H1 (cell line): ENCODE measurements at regions not wholly inside any gene's neighbourhood (a gene's known extent, or its start where the extent isn't known, plus 50 kb on each side); places are given as distances from the start of the nearest gene placed in this dataset.

Source experiments
- CTCF ChIA-PET: fragments of 300-600 bp; sonication (Branson Sonifier 250); formaldehyde crosslinking; loops from one replicate; lab custom pipeline; 2021; ENCODE audit not compliant: partially characterized antibody; lab: Charles Lee
- POLR2A ChIA-PET: fragments of 300-600 bp; sonication (Branson Sonifier 250); formaldehyde crosslinking; loops from one replicate; lab custom pipeline; 2021; ENCODE audit warnings: inconsistent platforms; ENCODE audit not compliant: partially characterized antibody; lab: Charles Lee
- DNase-seq, 2 experiments: peaks; one replicate each; pipeline versions ENCODE4 v3.0.0 to v3.0.0-alpha.2; 2010 to 2022; ENCODE audit warnings: low spot score in 2 of 2, low read depth in 1 of 2, mixed read lengths in 1 of 2
- FAIRE-seq: peaks from 2 replicates; lab custom pipeline; 2011; peaks lifted over from hg19 to GRCh38; lab: Jason Lieb, UNC
- H2AFZ ChIP-seq: 2 replicates; pipeline ENCODE4 v1.8.1; 2012; ENCODE audit warnings: low read length, inconsistent platforms
- H2AK5ac ChIP-seq: 2 replicates; pipeline ENCODE4 v1.6.1; 2013; ENCODE audit warnings: low read depth, low read length
- H2BK120ac ChIP-seq: replicated peaks from 2 replicates; pipeline ENCODE3; 2013; ENCODE audit warnings: low read depth, low read length, inconsistent platforms
- H2BK12ac ChIP-seq: 2 replicates; pipeline ENCODE4 v1.6.1; 2013; ENCODE audit warnings: low read depth, low read length
- H2BK15ac ChIP-seq: 2 replicates; pipeline ENCODE4 v1.6.1; 2013; ENCODE audit warnings: low read length
- H2BK20ac ChIP-seq: 2 replicates; pipeline ENCODE4 v1.6.1; 2013; ENCODE audit warnings: low read length
- H2BK5ac ChIP-seq: 2 replicates; pipeline ENCODE4 v1.6.1; 2013; ENCODE audit warnings: low read depth, low read length
- H3K14ac ChIP-seq: 2 replicates; pipeline ENCODE4 v1.6.1; 2013; ENCODE audit warnings: inconsistent platforms; ENCODE audit not compliant: insufficient read length
- H3K18ac ChIP-seq: 2 replicates; pipeline ENCODE4 v1.6.1; 2013; ENCODE audit warnings: low read length; ENCODE audit errors: extremely low read depth
- H3K23ac ChIP-seq: 2 replicates; pipeline ENCODE4 v1.6.1; 2013; ENCODE audit warnings: inconsistent platforms; ENCODE audit not compliant: insufficient read length
- H3K23me2 ChIP-seq: 2 replicates; pipeline ENCODE4 v1.6.1; 2013; ENCODE audit warnings: low read depth, low read length
- H3K27ac ChIP-seq: 2 replicates; pipeline ENCODE4 v1.6.1; 2011; ENCODE audit warnings: low read depth, low read length, inconsistent platforms
- H3K27me3 ChIP-seq, 4 experiments: replicated peaks in 1 of 4; 1 replicate in 1 of 4; 2 replicates in 3 of 4; pipeline versions ENCODE4 v1.6.1 to v1.8.1; 2011 to 2013; ENCODE audit warnings: low read length in 3 of 4, mild to moderate bottlenecking in 3 of 4, inconsistent platforms in 2 of 4, mixed read lengths in 2 of 4, moderate library complexity in 1 of 4; ENCODE audit not compliant: control insufficient read depth in 3 of 4, insufficient read depth in 3 of 4; ENCODE audit errors: extremely low read depth in 1 of 4
- H3K36me3 ChIP-seq, 4 experiments: 2 replicates each; pipeline versions ENCODE4 v1.6.1 to v1.8.1; 2011 to 2013; ENCODE audit warnings: mild to moderate bottlenecking in 4 of 4, low read length in 3 of 4, moderate library complexity in 2 of 4, control low read depth in 1 of 4, inconsistent platforms in 1 of 4; ENCODE audit not compliant: insufficient read depth in 4 of 4, control insufficient read depth in 2 of 4
- H3K4ac ChIP-seq: replicated peaks from 2 replicates; pipeline ENCODE3; 2013; ENCODE audit warnings: low read length, low read depth, mixed read lengths, inconsistent platforms; ENCODE audit not compliant: insufficient read length
- H3K4me1 ChIP-seq, 4 experiments: replicated peaks in 1 of 4; 1 replicate in 1 of 4; 2 replicates in 3 of 4; pipeline versions ENCODE4 v1.6.1 to v1.8.1; 2011 to 2013; ENCODE audit warnings: low read length in 3 of 4, inconsistent platforms in 2 of 4, mixed read lengths in 1 of 4; ENCODE audit not compliant: insufficient read depth in 4 of 4, control insufficient read depth in 3 of 4
- H3K4me2 ChIP-seq, 2 experiments: 2 replicates each; pipeline versions ENCODE4 v1.6.1 to v1.8.1; 2011 to 2013; ENCODE audit warnings: low read depth in 2 of 2, low read length in 2 of 2, control low read depth in 1 of 2, inconsistent platforms in 1 of 2, mild to moderate bottlenecking in 1 of 2; ENCODE audit not compliant: insufficient read depth in 1 of 2
- H3K4me3 ChIP-seq, 4 experiments: fragments of 200-600, 300-600 bp in 1 of 4; sonication (generic), shearing (Covaris generic), sonication (Bioruptor Twin) in 1 of 4; 2 replicates each; pipeline versions ENCODE4 v1.5.1 to v1.8.1; 2011 to 2016; ENCODE audit warnings: low read length in 4 of 4, low read depth in 3 of 4, control low read depth in 2 of 4, inconsistent platforms in 2 of 4, mild to moderate bottlenecking in 2 of 4, mixed read lengths in 1 of 4, moderate library complexity in 1 of 4; ENCODE audit not compliant: insufficient read depth in 2 of 4; ENCODE audit errors: extremely low read depth in 1 of 4
- H3K56ac ChIP-seq: replicated peaks from 2 replicates; pipeline ENCODE3; 2013; ENCODE audit warnings: low read depth, mild to moderate bottlenecking, mixed read lengths, low read length, inconsistent platforms; ENCODE audit not compliant: insufficient read length
- H3K79me1 ChIP-seq: 2 replicates; pipeline ENCODE4 v1.6.1; 2013; ENCODE audit warnings: low read depth, low read length, control low read depth
- H3K79me2 ChIP-seq, 2 experiments: 2 replicates each; pipeline versions ENCODE4 v1.6.1 to v1.8.1; 2012 to 2013; ENCODE audit warnings: low read length in 2 of 2, mild to moderate bottlenecking in 2 of 2, inconsistent platforms in 1 of 2; ENCODE audit not compliant: insufficient read depth in 2 of 2, control insufficient read depth in 1 of 2
- H3K9ac ChIP-seq, 4 experiments: replicated peaks in 1 of 4; 1 replicate in 1 of 4; 2 replicates in 3 of 4; pipeline versions ENCODE4 v1.6.1 to v1.8.1; 2011 to 2013; ENCODE audit warnings: low read depth in 3 of 4, low read length in 3 of 4, control low read depth in 2 of 4, mild to moderate bottlenecking in 2 of 4, moderate library complexity in 2 of 4, inconsistent platforms in 1 of 4; ENCODE audit errors: extremely low read depth in 1 of 4
- H3K9me3 ChIP-seq, 2 experiments: 2 replicates each; pipeline versions ENCODE4 v1.6.1 to v1.8.1; 2012 to 2013; ENCODE audit warnings: mild to moderate bottlenecking in 2 of 2, moderate library complexity in 2 of 2, control low read depth in 1 of 2, inconsistent platforms in 1 of 2, low read depth in 1 of 2, low read length in 1 of 2, mixed read lengths in 1 of 2; ENCODE audit not compliant: insufficient read depth in 2 of 2
- H4K20me1 ChIP-seq, 2 experiments: replicated peaks in 1 of 2; 2 replicates each; pipeline versions ENCODE3 to v1.8.1; 2011 to 2013; ENCODE audit warnings: inconsistent platforms in 2 of 2, low read length in 2 of 2, mild to moderate bottlenecking in 1 of 2; ENCODE audit not compliant: insufficient read depth in 2 of 2, control insufficient read depth in 1 of 2
- H4K5ac ChIP-seq: 2 replicates; pipeline ENCODE4 v1.6.1; 2013; ENCODE audit warnings: low read length, low read depth, mixed read lengths, inconsistent platforms; ENCODE audit not compliant: insufficient read length
- H4K8ac ChIP-seq: 2 replicates; pipeline ENCODE4 v1.8.0; 2013; ENCODE audit warnings: mild to moderate bottlenecking, moderate library complexity, low read length, inconsistent platforms; ENCODE audit not compliant: insufficient read depth; ENCODE audit errors: extremely low read depth
- H4K91ac ChIP-seq: replicated peaks from 2 replicates; pipeline ENCODE3; 2013; ENCODE audit warnings: low read length, mixed read lengths, inconsistent platforms; ENCODE audit not compliant: insufficient read length
- ASH2L ChIP-seq: fragments of 200-600, 300-600 bp; sonication (generic); IDR thresholded peaks from one replicate; pipeline ENCODE4 v1.7.1; 2017; ENCODE audit warnings: low read length
- ATF3 ChIP-seq: IDR thresholded peaks from 2 replicates; pipeline ENCODE4 v1.6.1; 2011; ENCODE audit warnings: low read depth, mild to moderate bottlenecking, low read length; ENCODE audit not compliant: insufficient read depth
- CREB1 ChIP-seq: IDR thresholded peaks from 2 replicates; pipeline ENCODE4 v1.6.1; 2012; ENCODE audit warnings: inconsistent platforms
- FOSL1 ChIP-seq: IDR thresholded peaks from 2 replicates; pipeline ENCODE4 v1.6.1; 2011; ENCODE audit warnings: mild to moderate bottlenecking, low read depth, low read length, moderate library complexity; ENCODE audit not compliant: insufficient read depth
- GABPA ChIP-seq: IDR thresholded peaks from 2 replicates; pipeline ENCODE4 v1.6.1; 2011; ENCODE audit warnings: mild to moderate bottlenecking, low read length, moderate library complexity, borderline replicate concordance; ENCODE audit not compliant: insufficient read depth
- JUND ChIP-seq: IDR thresholded peaks from 2 replicates; pipeline ENCODE4 v1.6.1; 2011; ENCODE audit warnings: mild to moderate bottlenecking, improper control_type of control experiment, low read length
- MAX ChIP-seq: IDR thresholded peaks from 2 replicates; pipeline ENCODE4 v1.6.1; 2012; ENCODE audit warnings: inconsistent platforms
- PHF8 ChIP-seq: fragments of 200-600 bp; sonication (generic); conservative IDR thresholded peaks from 2 replicates; pipeline ENCODE4 v1.7.1; 2012; ENCODE audit warnings: low read depth, mild to moderate bottlenecking, inconsistent platforms, low read length, moderate library complexity
- POLR2AphosphoS5 ChIP-seq: IDR thresholded peaks from 2 replicates; pipeline ENCODE4 v1.6.1; 2011; ENCODE audit warnings: low read depth, low read length
- RBBP5 ChIP-seq: IDR thresholded peaks from 2 replicates; pipeline ENCODE4 v1.7.1; 2012; ENCODE audit warnings: low read depth, mild to moderate bottlenecking, inconsistent platforms, low read length, moderate library complexity, borderline replicate concordance
- SP1 ChIP-seq: IDR thresholded peaks from 2 replicates; pipeline ENCODE4 v1.6.1; 2011; ENCODE audit warnings: low read depth, low read length
- WGBS, 2 experiments: shearing (Covaris generic) in 1 of 2; methylation state at CpG; one replicate each; pipeline versions ENCODE4 v1.1.6 to v1.1.7; 2013 to 2015; ENCODE audit warnings: low lambda C conversion rate in 2 of 2, mixed read lengths in 2 of 2, inconsistent platforms in 1 of 2, low coverage in 1 of 2, missing lambda C conversion rate in 1 of 2; ENCODE audit not compliant: insufficient replicate concordance in 2 of 2, insufficient coverage in 1 of 2, insufficient read length in 1 of 2; ENCODE audit errors: extremely low coverage in 1 of 2, missing lambda C conversion rate in 1 of 2; 5-methylcytosine and 5-hydroxymethylcytosine counted together

- Histone ChIP-seq H3K23me2 (no peaks in the 10 kb centered on the region), H3K79me1 (no peaks in the 10 kb centered on the region), H3K4me3 (no peak overlapping the region), H3K56ac (no peak overlapping the region), H2AK5ac (no peak overlapping the region), H3K14ac (no peak overlapping the region), H3K79me2 (no peaks in the 10 kb centered on the region), H3K9ac (no peak overlapping the region), H3K9me3 (no peaks in the 10 kb centered on the region), H2BK20ac (no peak overlapping the region), H3K4me1 (peaks cover 3 to 10% (median 4%) of the 10 kb centered on the region in 4 experiments; a peak in 5 of 7 replicates), H3K18ac (no peak overlapping the region), H2AFZ (no peak overlapping the region), H4K5ac (no peak overlapping the region), H3K27ac (no peak overlapping the region), H3K27me3 (no peaks in the 10 kb centered on the region; a peak in 1 of 7 replicates), H4K20me1 (no peaks in the 10 kb centered on the region), H4K8ac (no peak overlapping the region), H3K4me2 (no peak overlapping the region), H3K23ac (no peak overlapping the region), H2BK12ac (no peak overlapping the region), H2BK120ac (no peak overlapping the region), H3K4ac (no peak overlapping the region), H3K36me3 (no peaks in the 10 kb centered on the region), H2BK5ac (no peak overlapping the region), H4K91ac (no peak overlapping the region), H2BK15ac (no peak overlapping the region)
- FAIRE-seq (no peak), DNase-seq (peak in 1 of 2 experiments; percentile 28)
- POLR2A ChIA-PET: no interaction called here
- WGBS, 2 experiments: 90% methylated on average over 9 of the region's 9 CpGs; no CpG with 5 or more reads in 1 of the 2 experiments
- CTCF ChIA-PET: no interaction called here
- TF ChIP-seq PHF8 (no peak), JUND (no peak), ASH2L (no peak), MAX (no peak), POLR2AphosphoS5 (no peak), CREB1 (no peak), GABPA (no peak), RBBP5 (no peak), FOSL1 (no peak), SP1 (no peak), ATF3 (no peak)
Measured at GRCh38 chr2:45072064-45072861, 63.0 kb upstream of the SIX2 start.
